C1 segment of cervical spinal cord (tissue), 14 donors: ENCODE measurements at regions not wholly inside any gene's neighbourhood (a gene's known extent, or its start where the extent isn't known, plus 50 kb on each side); places are given as distances from the start of the nearest gene placed in this dataset.

Experiments used
- DNase-seq, 14 donors: peaks; one replicate each; lab custom pipeline; 2025; lab: John Stamatoyannopoulos, UW

DNA sequence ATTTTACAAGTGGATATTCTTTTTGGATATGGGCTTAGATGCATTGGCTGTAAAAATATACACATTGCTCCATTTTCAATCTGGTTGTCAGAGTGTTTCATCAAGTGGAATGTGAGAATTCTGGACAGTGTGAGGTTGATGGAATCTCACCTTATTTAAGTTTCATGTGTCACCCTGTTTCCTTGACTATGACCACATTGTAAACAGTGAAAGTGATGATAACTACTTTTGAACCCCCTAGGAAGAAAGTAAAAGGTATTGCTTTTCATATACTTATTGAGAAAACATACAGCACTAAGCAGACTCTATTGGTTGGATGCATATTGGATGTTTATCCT lies 490.5 kb upstream of the RAG2 start:
- DNase-seq = no peak

GRCh38 chr11:37087650-37088572 lies 489.9 kb upstream of the RAG2 start:
- no peak for DNase-seq

GRCh38 chr11:37078521-37078920 lies 480.5 kb upstream of the RAG2 start:
- DNase-seq = no peak

- DNase-seq = no peak
These were observed 478.8 kb upstream of the RAG2 start for GRCh38 chr11:37076866-37077265.

DNA sequence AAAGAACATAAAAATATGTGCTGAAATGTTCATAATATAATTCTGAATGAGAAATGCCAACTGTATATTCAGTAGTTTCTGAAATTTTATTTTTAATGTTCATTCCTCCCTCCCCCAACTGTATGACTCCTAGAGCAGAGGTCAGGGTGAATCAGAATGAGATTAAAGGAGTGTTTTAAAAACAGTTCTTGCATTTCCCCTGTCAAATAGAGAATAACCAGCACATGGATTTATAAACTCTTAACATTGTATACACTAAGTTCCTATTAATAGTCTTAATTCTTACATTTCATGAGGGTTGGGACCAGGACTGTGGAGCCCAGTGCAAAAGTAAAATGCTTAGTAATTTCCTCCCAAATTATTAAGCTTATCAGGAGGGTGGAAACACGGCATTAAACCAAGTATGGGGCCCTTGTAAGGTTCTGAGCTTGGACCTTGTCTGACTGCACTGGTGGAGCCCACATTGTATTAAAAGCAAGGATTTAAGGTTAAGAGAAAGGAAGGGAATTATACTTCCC lies 474.6 kb upstream of the RAG2 start:
- no peak for DNase-seq

- DNase-seq = no peak
These were observed 452.3 kb upstream of the RAG2 start for GRCh38 chr11:37050311-37050710.

DNA sequence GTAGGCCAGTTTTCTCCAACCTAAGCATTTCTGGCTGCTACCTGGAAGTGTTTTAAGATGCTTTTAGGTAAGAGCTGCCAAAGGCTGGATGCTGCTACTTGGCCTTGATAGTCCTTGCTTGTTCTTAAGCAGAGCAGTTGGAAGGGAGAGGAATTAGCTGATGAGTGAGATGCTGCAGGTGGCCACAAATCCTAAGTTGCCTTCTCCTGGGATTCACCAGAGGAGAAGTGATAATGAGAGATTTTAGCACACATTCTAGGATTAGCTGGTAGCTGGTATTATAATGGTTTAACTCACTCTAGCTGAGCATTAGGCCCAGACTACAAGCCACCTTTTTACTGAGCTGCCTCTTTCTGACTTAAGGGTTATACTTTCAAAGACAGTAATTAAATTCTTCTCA lies 442.9 kb upstream of the RAG2 start:
- DNase-seq = no peak

DNA sequence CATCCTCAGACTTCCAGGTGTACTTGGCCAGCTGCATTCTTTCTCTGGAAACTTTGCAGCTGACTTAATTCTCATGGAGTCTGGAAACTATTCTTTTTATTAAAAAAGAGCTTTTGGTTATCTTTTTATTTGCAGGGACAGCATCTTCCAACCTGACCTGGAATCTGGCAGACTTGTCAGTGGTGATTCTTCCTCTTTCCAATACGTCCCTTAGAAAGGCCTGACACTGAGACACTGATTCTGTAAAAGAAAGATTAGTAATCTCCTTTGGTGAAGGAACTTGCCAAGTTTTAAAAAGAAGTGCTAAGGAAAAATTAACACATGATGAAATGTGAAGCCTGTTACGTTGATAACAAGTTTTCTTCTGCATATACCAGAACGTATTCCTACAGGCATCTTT lies 440.9 kb upstream of the RAG2 start:
- DNase-seq = no peak

GRCh38 chr11:37026741-37027140 lies 428.7 kb upstream of the RAG2 start:
- no peak for DNase-seq

DNA sequence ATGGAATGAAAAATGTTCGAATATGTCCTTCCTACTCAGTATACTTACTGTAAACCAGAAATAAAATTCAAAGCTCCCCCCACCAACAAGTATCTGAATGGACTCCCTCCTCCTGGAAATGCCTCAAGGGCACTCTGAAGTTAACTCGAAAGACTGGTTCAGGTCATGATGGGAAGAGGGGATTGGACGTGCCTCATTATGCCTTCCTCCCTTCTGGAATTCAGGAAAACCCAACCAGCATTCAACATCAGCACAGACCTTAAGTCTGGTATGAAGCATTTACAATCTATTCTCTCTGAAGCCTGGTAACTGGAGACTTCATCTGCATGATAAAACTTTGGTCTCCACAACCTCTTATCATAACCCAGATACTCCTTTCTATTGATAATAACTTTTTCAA lies 428.3 kb upstream of the RAG2 start:
- DNase-seq = no peak

- DNase-seq = no peak
These were observed 408.5 kb upstream of the RAG2 start for GRCh38 chr11:37006563-37006962.

- no peak for DNase-seq
These were observed 404.8 kb upstream of the RAG2 start for GRCh38 chr11:37002831-37003230.

- DNase-seq = no peak
These were observed 399.6 kb upstream of the RAG2 start for GRCh38 chr11:36997656-36998055.

DNA sequence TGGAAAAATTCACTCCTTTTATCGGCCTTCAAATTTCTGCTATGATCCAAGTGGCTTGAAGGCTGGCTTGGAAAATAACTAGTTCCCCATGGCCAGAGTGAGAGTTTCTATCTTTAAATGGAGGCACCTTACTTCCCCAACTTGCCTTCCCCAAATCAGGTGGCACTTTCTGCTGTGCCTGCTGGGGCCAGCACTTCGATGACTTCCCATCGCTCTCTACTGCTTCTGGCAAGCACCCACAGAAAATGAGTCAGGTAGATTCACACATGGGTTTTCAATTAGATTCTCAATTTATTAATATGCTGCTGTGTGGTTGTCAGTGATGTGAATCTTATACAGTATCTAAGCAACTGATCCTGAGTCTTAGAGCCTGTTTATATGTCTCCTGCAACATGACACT lies 398.8 kb upstream of the RAG2 start:
- no peak for DNase-seq

DNA sequence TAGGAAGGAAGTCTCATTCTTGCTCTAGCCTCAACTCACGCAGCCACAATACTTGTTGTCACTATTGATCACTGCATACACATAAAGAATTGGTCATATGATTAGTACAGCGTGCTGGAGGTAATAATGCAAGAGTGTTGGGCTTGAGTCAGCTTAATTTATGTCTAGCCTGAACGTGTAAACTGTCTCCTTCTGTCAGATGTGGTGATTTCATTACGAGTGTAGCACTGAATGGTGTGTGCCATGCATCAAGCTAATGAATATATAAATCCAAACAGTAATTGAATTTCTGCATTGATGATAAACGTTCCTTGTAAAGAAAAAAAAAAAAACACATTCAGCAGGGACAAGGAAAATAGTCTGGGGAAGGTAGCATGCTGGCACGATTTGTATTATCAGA lies 396.2 kb upstream of the RAG2 start:
- DNase-seq = no peak

DNA sequence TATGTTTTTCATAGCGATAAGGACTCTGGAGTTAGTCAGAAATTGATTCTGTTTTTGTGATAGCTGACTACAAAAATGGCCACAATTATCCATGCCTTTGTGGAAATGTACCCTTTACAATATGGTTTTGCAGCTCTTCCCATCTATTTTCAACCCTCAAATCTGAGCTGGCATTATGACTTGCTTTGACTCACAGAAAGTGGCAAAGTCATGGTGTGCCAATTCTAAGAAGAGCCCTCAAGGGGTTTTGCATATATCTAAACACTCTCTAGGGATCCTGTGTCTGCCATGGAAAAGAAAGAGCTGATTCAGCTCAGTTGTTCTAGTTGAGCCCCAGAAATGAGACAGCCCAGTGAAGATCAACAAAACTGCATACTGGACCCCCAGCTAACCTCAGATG lies 390.5 kb upstream of the RAG2 start:
- DNase-seq = no peak

DNA sequence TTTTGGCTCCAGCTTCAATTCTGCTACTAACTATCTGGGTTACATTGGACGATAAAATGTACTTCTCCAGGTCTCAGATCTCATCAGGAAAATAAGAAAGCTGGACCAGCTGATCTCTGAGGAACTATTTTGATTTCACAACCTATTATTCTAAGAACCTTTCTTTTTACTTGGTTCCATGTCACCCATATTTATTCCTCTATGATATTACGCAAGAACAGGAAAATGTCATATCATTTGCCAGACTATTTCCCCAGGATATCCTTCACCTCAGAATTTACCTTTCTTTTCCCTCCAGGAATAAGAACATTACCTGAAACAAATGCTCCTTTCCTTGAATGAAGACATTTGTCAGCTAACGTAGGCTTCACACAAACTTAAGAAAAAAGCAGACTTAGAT lies 387.5 kb upstream of the RAG2 start:
- DNase-seq = no peak

DNA sequence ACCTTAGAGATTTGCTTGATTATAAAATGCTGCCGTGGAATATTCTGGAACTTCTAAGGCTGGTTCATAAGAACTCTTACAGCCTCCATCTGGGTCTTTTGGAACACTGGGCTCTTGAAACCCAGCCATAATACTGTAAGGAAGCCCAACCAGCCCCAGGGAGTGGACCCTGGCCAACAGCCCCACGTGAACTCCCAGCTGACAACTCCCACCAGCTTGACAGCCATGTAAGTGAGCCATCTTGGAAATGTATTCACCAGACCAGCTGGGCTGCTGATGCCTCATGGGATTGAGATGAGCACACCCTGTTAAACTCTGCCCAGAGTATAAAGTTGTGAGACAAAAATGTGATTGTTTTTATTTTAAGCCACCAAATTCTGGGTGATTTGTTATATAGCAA lies 378.7 kb upstream of the RAG2 start:
- no peak for DNase-seq

DNA sequence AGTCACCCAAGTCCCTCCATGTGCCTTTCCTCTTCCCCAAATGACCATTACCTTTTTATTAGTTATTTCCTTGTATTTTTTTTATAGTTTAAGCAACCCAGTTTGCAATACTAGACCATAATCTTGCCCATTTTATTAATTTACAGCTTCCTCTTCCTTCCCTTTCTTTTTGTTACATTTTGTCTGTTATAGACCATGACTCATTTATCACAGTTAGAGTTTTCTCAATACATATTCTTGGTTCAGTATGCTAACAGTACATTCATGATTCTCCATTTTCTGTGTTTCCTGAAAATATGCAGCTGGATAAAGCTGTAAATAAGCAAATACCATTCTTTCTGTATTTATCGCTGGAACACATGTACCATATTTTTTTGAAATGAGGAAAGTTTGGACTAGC lies 376.7 kb upstream of the RAG2 start:
- no peak for DNase-seq

- no peak for DNase-seq
These were observed 355.9 kb upstream of the RAG2 start for GRCh38 chr11:36953976-36954375.

GRCh38 chr11:36948460-36949127 lies 350.6 kb upstream of the RAG2 start:
- DNase-seq = no peak

- DNase-seq = no peak
These were observed 347.3 kb upstream of the RAG2 start for GRCh38 chr11:36945384-36945783.

GRCh38 chr11:36933481-36933880 lies 335.4 kb upstream of the RAG2 start:
- no peak for DNase-seq
